ENCODE measurements at regions not wholly inside any gene's neighbourhood (a gene's known extent, or its start where the extent isn't known, plus 50 kb on each side); places are given as distances from the start of the nearest gene placed in this dataset.

GRCh38 chrX:109818976-109819375 lies 85.9 kb upstream of the ACSL4 start:
- Histone ChIP-seq H3K79me2 (ENCODE audit: control insufficient read depth, insufficient read depth, low read length) (no peaks in the 10 kb centered on the region), H3K9me1 (ENCODE audit: control insufficient read depth, extremely low read depth, insufficient read depth, low read length) (no peaks in the 10 kb centered on the region), H4K20me1 (ENCODE audit: control insufficient read depth, extremely low read depth, insufficient read depth, low read length) (no peaks in the 10 kb centered on the region), H3K9me3 (ENCODE audit: control insufficient read depth, low read depth, low read length) (no peaks in the 10 kb centered on the region), H3K27ac (ENCODE audit: control insufficient read depth, insufficient read depth, low read length) (no peak overlapping the region), H3K4me1 (ENCODE audit: control insufficient read depth, extremely low read depth, insufficient read depth, low read length) (peaks cover 9% of the 10 kb centered on the region), H3K27me3 (ENCODE audit: control insufficient read depth, extremely low read depth, insufficient read depth, low read length) (peaks cover 2% of the 10 kb centered on the region), H3K4me2 (ENCODE audit: control insufficient read depth, extremely low read depth, insufficient read depth, low read depth, low read length) (no peak overlapping the region), H3K36me3 (ENCODE audit: control insufficient read depth in 2 of 2, extremely low read depth in 1 of 2, insufficient read depth in 2 of 2, low read length in 2 of 2) (no peaks in the 10 kb centered on the region), H3K9ac (ENCODE audit: control insufficient read depth, extremely low read depth, insufficient read depth, low read length) (no peak overlapping the region), H3K4me3 (ENCODE audit: control insufficient read depth in 2 of 3, extremely low read depth in 1 of 3, insufficient read depth in 2 of 3, low read depth in 1 of 3, low read length in 3 of 3) (no peak overlapping the region), H2AFZ (ENCODE audit: control insufficient read depth, low read length) (no peak overlapping the region)
- DNase-seq (ENCODE audit: low read depth, low spot score) (no peak), FAIRE-seq (no peak)
- TF ChIP-seq CTCF (optimal IDR thresholded peaks at IDR 0.05 in 1 of 3, IDR thresholded peaks at IDR 0.05 in 1 of 3, conservative IDR thresholded peaks at IDR 0.05 in 1 of 3; ENCODE audit: extremely low read depth in 1 of 3, insufficient read depth in 2 of 3, low read length in 3 of 3), result no peak
- TF ChIP-seq EZH2 (IDR thresholded peaks at IDR 0.05; ENCODE audit: low read length), result no peak
- dilution Hi-C loops (cut with MboI; ENCODE audit: extremely low pct_ligation_motif_present, low sequenced_read_pairs), result no loop called here

GRCh38 chrX:109822861-109823260 lies 89.8 kb upstream of the ACSL4 start:
- TF ChIP-seq CTCF (optimal IDR thresholded peaks at IDR 0.05 in 1 of 3, IDR thresholded peaks at IDR 0.05 in 1 of 3, conservative IDR thresholded peaks at IDR 0.05 in 1 of 3; ENCODE audit: extremely low read depth in 1 of 3, insufficient read depth in 2 of 3, low read length in 3 of 3), result no peak
- TF ChIP-seq EZH2 (IDR thresholded peaks at IDR 0.05; ENCODE audit: low read length), result no peak
- Histone ChIP-seq H3K4me1 (ENCODE audit: control insufficient read depth, extremely low read depth, insufficient read depth, low read length) (peaks cover 20% of the 10 kb centered on the region), H3K9me1 (ENCODE audit: control insufficient read depth, extremely low read depth, insufficient read depth, low read length) (no peaks in the 10 kb centered on the region), H3K9ac (ENCODE audit: control insufficient read depth, extremely low read depth, insufficient read depth, low read length) (no peak overlapping the region), H3K9me3 (ENCODE audit: control insufficient read depth, low read depth, low read length) (no peaks in the 10 kb centered on the region), H3K27me3 (ENCODE audit: control insufficient read depth, extremely low read depth, insufficient read depth, low read length) (peaks cover 2% of the 10 kb centered on the region), H3K4me2 (ENCODE audit: control insufficient read depth, extremely low read depth, insufficient read depth, low read depth, low read length) (peak overlapping the region; percentile 3), H3K4me3 (ENCODE audit: control insufficient read depth in 2 of 3, extremely low read depth in 1 of 3, insufficient read depth in 2 of 3, low read depth in 1 of 3, low read length in 3 of 3) (no peak overlapping the region), H3K36me3 (ENCODE audit: control insufficient read depth in 2 of 2, extremely low read depth in 1 of 2, insufficient read depth in 2 of 2, low read length in 2 of 2) (no peaks in the 10 kb centered on the region), H3K79me2 (ENCODE audit: control insufficient read depth, insufficient read depth, low read length) (no peaks in the 10 kb centered on the region), H4K20me1 (ENCODE audit: control insufficient read depth, extremely low read depth, insufficient read depth, low read length) (no peaks in the 10 kb centered on the region), H2AFZ (ENCODE audit: control insufficient read depth, low read length) (peak overlapping the region; percentile 79), H3K27ac (ENCODE audit: control insufficient read depth, insufficient read depth, low read length) (no peak overlapping the region)
- DNase-seq (ENCODE audit: low read depth, low spot score) (no peak), FAIRE-seq (no peak)
- dilution Hi-C loops (cut with MboI; ENCODE audit: extremely low pct_ligation_motif_present, low sequenced_read_pairs), result no loop called here

Data from keratinocyte (primary cell).